Effector memory CD8-positive, alpha-beta T cell (primary cell): ENCODE measurements at regions not wholly inside any gene's neighbourhood (a gene's known extent, or its start where the extent isn't known, plus 50 kb on each side); places are given as distances from the start of the nearest gene placed in this dataset.

Experiments used
- ATAC-seq: fragments of 150-1000 bp; cut with Tn5 transposase; replicated peaks from 2 replicates; pipeline ENCODE4 v1.10.0; 2021; ENCODE audit warnings: mild to moderate bottlenecking, moderate library complexity
- DNase-seq, 3 experiments: peaks; one replicate each; pipeline ENCODE4 v3.0.0; 2021
- H3K27ac Mint-ChIP-seq, 2 donors: one replicate each; pipeline ENCODE4 v1.8.0; 2022; ENCODE audit warnings: mild to moderate bottlenecking in 2 of 2, mixed read lengths in 2 of 2, moderate library complexity in 2 of 2
- H3K27me3 Mint-ChIP-seq, 2 donors: one replicate each; pipeline ENCODE4 v1.8.0; 2022; ENCODE audit warnings: mixed read lengths in 2 of 2
- H3K36me3 Mint-ChIP-seq: one replicate; pipeline ENCODE4 v1.8.0; 2022; ENCODE audit warnings: mild to moderate bottlenecking, moderate library complexity, mixed read lengths; ENCODE audit not compliant: insufficient read depth
- H3K4me1 Mint-ChIP-seq, 2 donors: one replicate each; pipeline ENCODE4 v1.8.0; 2022; ENCODE audit warnings: low read depth in 2 of 2, mixed read lengths in 2 of 2
- H3K4me3 Mint-ChIP-seq, 2 donors: one replicate each; pipeline ENCODE4 v1.8.0; 2022; ENCODE audit warnings: mild to moderate bottlenecking in 2 of 2, mixed read lengths in 2 of 2, moderate library complexity in 2 of 2
- H3K9me3 Mint-ChIP-seq, 2 donors: one replicate each; pipeline ENCODE4 v1.8.0; 2022; ENCODE audit warnings: mixed read lengths in 2 of 2

DNA sequence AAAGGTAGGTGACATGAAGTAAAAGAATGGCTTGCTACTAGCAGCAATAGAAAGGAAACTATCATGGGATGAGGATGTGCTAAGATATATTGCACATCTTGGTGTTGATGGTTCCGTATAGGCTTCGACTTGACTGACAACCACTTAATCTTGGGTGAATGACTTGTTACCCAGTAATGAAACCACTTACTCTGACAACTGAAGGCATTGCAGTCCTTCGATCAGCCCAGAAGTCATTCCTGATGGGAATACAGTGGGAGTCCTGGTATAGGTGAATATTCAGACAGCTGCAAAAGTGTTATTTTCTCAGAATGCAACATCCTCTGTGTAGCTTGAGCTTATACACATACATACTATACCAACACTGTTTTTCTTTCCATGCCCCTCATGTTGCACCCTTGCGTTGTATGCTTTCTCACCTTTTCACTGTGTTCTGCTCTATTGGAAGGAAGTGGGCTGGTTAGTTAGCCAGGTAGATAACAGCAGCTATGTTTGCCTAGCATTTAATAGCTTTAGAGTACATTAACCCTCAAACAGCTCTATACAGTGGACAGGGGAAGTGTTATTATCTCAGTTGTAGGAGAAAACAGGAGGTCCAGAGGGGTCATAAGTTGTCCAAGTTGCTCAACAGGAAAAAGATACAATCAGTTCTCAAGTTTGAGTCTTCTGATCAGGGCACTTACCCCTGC is 376.5 kb downstream of the MFSD1 start:
- Mint-ChIP-seq H3K4me1 (no peaks in the 10 kb centered on the region), H3K9me3 (peaks cover 4 to 16% of the 10 kb centered on the region in 2 donors), H3K4me3 (no peak overlapping the region), H3K27me3 (no peaks in the 10 kb centered on the region), H3K36me3 (no peaks in the 10 kb centered on the region), H3K27ac (no peak overlapping the region)
- no peak for DNase-seq
- ATAC-seq = no peak

GRCh38 chr3:159182961-159183360 is 381.1 kb downstream of the MFSD1 start:
- no peaks in the 10 kb centered on the region for H3K27me3 Mint-ChIP-seq
- peaks cover 7 to 16% of the 10 kb centered on the region in 2 donors for H3K9me3 Mint-ChIP-seq
- no peak overlapping the region for H3K4me3 Mint-ChIP-seq
- no peak for DNase-seq
- ATAC-seq = no peak
- no peaks in the 10 kb centered on the region for H3K4me1 Mint-ChIP-seq
- no peaks in the 10 kb centered on the region for H3K36me3 Mint-ChIP-seq
- no peak overlapping the region for H3K27ac Mint-ChIP-seq

DNA sequence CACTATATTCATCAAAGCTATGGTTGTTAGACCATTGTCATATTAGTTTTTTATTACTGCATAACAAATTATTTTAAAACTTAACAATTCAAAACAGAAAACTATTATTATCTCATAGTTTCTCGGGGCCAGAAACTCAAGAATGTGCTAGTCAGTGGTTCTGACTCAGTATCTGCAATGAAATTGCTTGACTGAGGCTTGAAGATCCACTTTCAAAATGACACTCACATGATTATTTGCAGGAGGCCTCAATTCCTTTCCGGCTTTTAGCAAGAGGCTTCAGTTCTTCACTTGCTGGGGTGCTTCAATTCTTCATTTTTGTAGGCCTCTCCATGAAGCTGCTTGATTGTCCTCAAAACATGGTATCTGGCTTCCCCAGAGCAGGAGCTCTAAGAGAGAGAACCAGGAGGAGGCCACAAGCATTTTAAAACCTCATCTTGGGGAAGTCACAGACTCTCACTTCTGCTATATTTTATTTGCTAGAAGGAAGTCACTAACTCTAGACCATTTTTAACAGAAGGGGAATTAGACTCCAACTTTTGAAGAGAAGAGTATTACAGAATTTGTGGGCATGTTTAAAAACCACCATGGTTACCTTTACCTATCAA is 383.7 kb downstream of the MFSD1 start:
- Mint-ChIP-seq H3K27me3 (no peaks in the 10 kb centered on the region), H3K4me1 (no peaks in the 10 kb centered on the region), H3K36me3 (no peaks in the 10 kb centered on the region), H3K27ac (no peak overlapping the region), H3K9me3 (peaks cover 7 to 16% of the 10 kb centered on the region in 2 donors), H3K4me3 (no peak overlapping the region)
- DNase-seq (no peak), ATAC-seq (no peak)

DNA sequence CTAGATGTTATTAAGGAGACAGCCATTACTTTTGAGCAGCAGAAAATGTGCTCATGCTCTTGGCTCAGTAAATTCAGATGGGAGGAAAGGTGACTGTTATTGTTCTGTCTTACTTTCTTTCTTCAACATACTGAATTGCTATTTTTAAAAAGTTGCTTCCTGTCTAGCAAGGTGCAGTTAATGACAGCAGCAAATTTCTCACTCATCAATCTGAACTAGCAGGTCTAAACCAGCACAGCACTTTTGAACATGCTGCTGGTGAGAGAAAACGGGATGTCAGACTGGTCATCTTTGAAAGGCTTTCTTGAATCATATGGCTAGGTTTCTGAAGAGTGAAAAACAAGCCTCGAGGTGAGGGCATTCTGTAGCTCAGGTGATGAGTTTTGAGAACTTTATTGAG is 384.7 kb downstream of the MFSD1 start:
- DNase-seq (no peak), ATAC-seq (no peak)
- Mint-ChIP-seq H3K27ac (no peak overlapping the region), H3K4me3 (no peak overlapping the region), H3K36me3 (no peaks in the 10 kb centered on the region), H3K9me3 (peaks cover 5 to 11% of the 10 kb centered on the region in 2 donors), H3K27me3 (no peaks in the 10 kb centered on the region), H3K4me1 (no peaks in the 10 kb centered on the region)

DNA sequence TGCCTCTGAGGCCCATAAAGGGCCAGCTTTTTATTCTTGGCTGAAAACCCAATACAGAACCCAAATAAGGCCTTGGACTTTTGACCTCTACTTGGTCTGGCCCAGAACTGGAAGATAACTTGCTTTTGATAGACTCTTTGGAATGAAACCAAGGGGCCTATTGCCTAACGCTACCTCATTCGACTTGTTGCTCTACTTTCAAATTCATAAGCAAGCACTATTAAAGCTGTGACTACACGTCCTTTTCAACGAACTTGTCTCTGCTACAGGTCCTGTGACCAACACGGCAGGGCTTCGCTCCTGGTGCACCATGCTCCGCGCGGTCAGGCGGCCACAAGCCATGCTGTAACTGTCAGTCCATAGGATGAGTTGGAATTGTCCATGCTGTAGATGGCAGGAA is 385.4 kb downstream of the MFSD1 start:
- Mint-ChIP-seq H3K4me1 (no peaks in the 10 kb centered on the region), H3K4me3 (no peak overlapping the region)
- no peak for DNase-seq

DNA sequence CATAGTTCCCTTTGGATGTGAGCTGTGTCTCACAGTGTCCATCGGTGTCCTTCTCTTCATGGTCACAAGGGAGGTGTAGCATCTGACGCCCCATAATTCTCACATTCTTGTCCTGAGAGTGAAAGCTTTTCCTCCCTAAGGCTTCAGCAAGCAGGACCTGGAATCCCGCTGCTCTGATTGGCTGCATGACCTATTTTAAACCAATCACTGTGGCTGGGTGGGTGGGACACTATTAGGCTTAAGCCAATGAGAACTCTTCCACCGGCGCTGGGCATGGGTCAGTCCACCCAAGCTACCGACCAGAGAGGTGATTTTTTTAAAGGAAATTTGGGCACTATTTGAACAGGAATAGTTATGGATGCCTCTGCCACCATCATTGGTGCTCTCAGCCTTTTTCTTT is 385.9 kb downstream of the MFSD1 start:
- Mint-ChIP-seq H3K36me3 (no peaks in the 10 kb centered on the region), H3K27me3 (no peaks in the 10 kb centered on the region), H3K4me3 (no peak overlapping the region), H3K9me3 (peaks cover 0 to 3% of the 10 kb centered on the region in 2 donors), H3K27ac (no peak overlapping the region), H3K4me1 (no peaks in the 10 kb centered on the region)
- ATAC-seq = no peak
- no peak for DNase-seq

More for the DNA sequence above, 385.4 kb downstream of the MFSD1 start:
- Mint-ChIP-seq H3K27ac (no peak overlapping the region), H3K36me3 (no peaks in the 10 kb centered on the region), H3K27me3 (no peaks in the 10 kb centered on the region), H3K9me3 (peaks cover 3 to 4% of the 10 kb centered on the region in 2 donors)
- no peak for ATAC-seq

DNA sequence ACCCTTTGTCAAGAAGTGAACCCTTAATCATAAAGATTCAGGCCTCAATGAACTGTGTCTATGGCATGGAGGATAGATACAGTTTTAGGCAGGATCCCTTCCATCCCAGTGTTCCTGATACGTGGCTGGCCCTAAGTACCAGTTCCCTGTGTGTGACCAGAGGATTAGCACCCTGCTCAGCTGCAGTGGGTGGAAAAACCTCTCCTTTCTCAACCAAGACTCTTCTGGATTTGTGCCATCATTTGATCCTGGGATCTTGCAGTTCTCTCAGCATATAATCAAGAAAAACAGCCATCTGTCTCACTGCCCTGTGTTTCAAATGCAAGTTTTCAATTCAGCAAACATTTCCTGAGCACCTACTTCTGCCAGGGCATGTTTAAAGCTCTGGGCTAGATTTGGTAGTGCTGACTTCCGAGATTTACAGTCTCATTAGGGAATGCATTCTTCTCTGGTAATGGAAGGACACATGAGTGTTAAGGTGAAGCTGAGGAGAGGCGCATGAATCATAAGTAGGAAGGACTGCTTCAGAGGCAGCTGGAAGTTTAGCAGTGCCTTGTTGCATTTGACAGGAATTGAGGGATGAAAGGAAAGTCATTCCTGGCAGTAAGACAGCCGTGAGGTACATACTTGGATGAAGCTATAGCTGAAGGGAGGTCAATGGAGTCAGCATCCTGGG is 388.3 kb downstream of the MFSD1 start:
- Mint-ChIP-seq H3K27ac (no peak overlapping the region), H3K36me3 (no peaks in the 10 kb centered on the region), H3K4me3 (no peak overlapping the region), H3K9me3 (peaks cover 3 to 5% of the 10 kb centered on the region in 2 donors), H3K4me1 (no peaks in the 10 kb centered on the region), H3K27me3 (no peaks in the 10 kb centered on the region)
- DNase-seq = no peak
- no peak for ATAC-seq

GRCh38 chr3:159191447-159191846 is 389.6 kb downstream of the MFSD1 start:
- Mint-ChIP-seq H3K9me3 (peaks cover 4 to 8% of the 10 kb centered on the region in 2 donors), H3K36me3 (no peaks in the 10 kb centered on the region), H3K4me1 (no peaks in the 10 kb centered on the region), H3K27me3 (no peaks in the 10 kb centered on the region), H3K4me3 (no peak overlapping the region), H3K27ac (no peak overlapping the region)
- no peak for DNase-seq
- no peak for ATAC-seq

- Mint-ChIP-seq H3K27ac (no peak overlapping the region), H3K36me3 (no peaks in the 10 kb centered on the region), H3K4me1 (no peaks in the 10 kb centered on the region), H3K4me3 (no peak overlapping the region), H3K9me3 (peaks cover 11 to 12% of the 10 kb centered on the region in 2 donors), H3K27me3 (no peaks in the 10 kb centered on the region)
- DNase-seq (no peak), ATAC-seq (no peak)
Measured at GRCh38 chr3:159196359-159196758, 394.5 kb downstream of the MFSD1 start.

- Mint-ChIP-seq H3K27ac (no peak overlapping the region), H3K4me1 (no peaks in the 10 kb centered on the region), H3K27me3 (no peaks in the 10 kb centered on the region), H3K9me3 (peaks cover 14 to 17% of the 10 kb centered on the region in 2 donors), H3K36me3 (no peaks in the 10 kb centered on the region), H3K4me3 (no peak overlapping the region)
- ATAC-seq (no peak), DNase-seq (no peak)
Measured at GRCh38 chr3:159200176-159200575, 398.3 kb downstream of the MFSD1 start.

- H3K27me3 Mint-ChIP-seq = no peaks in the 10 kb centered on the region
- no peaks in the 10 kb centered on the region for H3K36me3 Mint-ChIP-seq
- H3K4me3 Mint-ChIP-seq = no peak overlapping the region
- no peaks in the 10 kb centered on the region for H3K4me1 Mint-ChIP-seq
- ATAC-seq (no peak), DNase-seq (no peak)
- peaks cover 4 to 21% of the 10 kb centered on the region in 2 donors for H3K9me3 Mint-ChIP-seq
- H3K27ac Mint-ChIP-seq = no peak overlapping the region
Measured at GRCh38 chr3:159208050-159208449, 406.2 kb downstream of the MFSD1 start.

- no peaks in the 10 kb centered on the region for H3K27me3 Mint-ChIP-seq
- H3K27ac Mint-ChIP-seq = no peak overlapping the region
- ATAC-seq (no peak), DNase-seq (no peak)
- no peaks in the 10 kb centered on the region for H3K4me1 Mint-ChIP-seq
- no peaks in the 10 kb centered on the region for H3K36me3 Mint-ChIP-seq
- no peak overlapping the region for H3K4me3 Mint-ChIP-seq
- peaks cover 0 to 14% of the 10 kb centered on the region in 2 donors for H3K9me3 Mint-ChIP-seq
Measured at GRCh38 chr3:159209459-159209858, 407.6 kb downstream of the MFSD1 start.

DNA sequence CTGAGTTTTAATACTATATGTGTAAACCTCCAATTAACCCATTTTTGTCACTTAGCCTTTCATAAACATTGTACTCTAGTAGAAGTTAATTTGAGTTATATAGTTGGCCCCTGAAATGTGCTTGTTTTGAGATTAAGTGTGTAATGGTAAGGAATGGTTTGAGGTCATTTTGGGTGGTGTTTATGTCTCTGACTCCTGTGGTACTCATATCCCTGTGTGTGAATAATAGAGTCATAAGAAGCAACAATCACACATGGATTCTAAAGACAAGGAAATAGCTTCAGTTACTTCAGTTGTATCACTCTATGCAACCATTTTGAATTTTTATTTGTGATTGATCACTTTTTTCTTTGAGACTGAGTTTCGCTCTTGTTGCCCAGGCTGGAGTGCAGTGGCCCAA is 408.5 kb downstream of the MFSD1 start:
- H3K9me3 Mint-ChIP-seq = peaks cover 0 to 14% of the 10 kb centered on the region in 2 donors
- H3K27ac Mint-ChIP-seq = no peak overlapping the region
- DNase-seq = no peak
- no peaks in the 10 kb centered on the region for H3K4me1 Mint-ChIP-seq
- no peaks in the 10 kb centered on the region for H3K27me3 Mint-ChIP-seq
- ATAC-seq = no peak
- no peaks in the 10 kb centered on the region for H3K36me3 Mint-ChIP-seq
- H3K4me3 Mint-ChIP-seq = no peak overlapping the region

GRCh38 chr3:159216311-159216710 is 414.5 kb downstream of the MFSD1 start:
- no peak for DNase-seq
- H3K4me3 Mint-ChIP-seq = no peak overlapping the region
- H3K9me3 Mint-ChIP-seq = peaks cover 0 to 3% of the 10 kb centered on the region in 2 donors
- no peaks in the 10 kb centered on the region for H3K36me3 Mint-ChIP-seq
- ATAC-seq = no peak
- H3K4me1 Mint-ChIP-seq = no peaks in the 10 kb centered on the region
- no peak overlapping the region for H3K27ac Mint-ChIP-seq
- no peaks in the 10 kb centered on the region for H3K27me3 Mint-ChIP-seq
